ENCODE measurements at regions not wholly inside any gene's neighbourhood (a gene's known extent, or its start where the extent isn't known, plus 50 kb on each side); places are given as distances from the start of the nearest gene placed in this dataset.
"Not testable (repeated sequence)": the region's sequence is repeated elsewhere in the genome, so short reads cannot be mapped to it uniquely, and the experiment has no call there.

DNA sequence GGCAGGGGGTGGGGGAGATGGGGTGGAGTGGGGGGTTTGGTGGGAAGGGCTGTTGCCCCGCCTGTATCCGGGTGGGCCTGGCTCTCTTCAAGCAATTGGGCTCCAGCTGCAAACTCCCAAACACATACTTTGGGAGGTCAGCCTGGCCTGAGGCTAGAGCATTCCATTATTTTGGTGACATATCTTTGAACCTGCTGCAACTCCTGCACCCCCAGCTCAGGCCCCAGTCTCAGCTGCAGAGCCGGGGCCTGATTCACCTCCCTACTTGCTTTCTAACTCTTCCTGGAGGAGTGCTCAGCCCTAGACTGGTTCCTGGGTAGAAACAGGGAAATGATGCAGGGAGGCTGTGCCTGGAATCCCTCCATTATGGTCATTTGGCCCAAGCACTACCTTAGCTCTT is 140.8 kb upstream of the PRR23C start:
- TF ChIP-seq, protein P1, sequence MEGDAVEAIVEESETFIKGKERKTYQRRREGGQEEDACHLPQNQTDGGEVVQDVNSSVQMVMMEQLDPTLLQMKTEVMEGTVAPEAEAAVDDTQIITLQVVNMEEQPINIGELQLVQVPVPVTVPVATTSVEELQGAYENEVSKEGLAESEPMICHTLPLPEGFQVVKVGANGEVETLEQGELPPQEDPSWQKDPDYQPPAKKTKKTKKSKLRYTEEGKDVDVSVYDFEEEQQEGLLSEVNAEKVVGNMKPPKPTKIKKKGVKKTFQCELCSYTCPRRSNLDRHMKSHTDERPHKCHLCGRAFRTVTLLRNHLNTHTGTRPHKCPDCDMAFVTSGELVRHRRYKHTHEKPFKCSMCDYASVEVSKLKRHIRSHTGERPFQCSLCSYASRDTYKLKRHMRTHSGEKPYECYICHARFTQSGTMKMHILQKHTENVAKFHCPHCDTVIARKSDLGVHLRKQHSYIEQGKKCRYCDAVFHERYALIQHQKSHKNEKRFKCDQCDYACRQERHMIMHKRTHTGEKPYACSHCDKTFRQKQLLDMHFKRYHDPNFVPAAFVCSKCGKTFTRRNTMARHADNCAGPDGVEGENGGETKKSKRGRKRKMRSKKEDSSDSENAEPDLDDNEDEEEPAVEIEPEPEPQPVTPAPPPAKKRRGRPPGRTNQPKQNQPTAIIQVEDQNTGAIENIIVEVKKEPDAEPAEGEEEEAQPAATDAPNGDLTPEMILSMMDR (IDR thresholded peaks at IDR 0.05; ENCODE audit: low read depth, low read length, missing control alignments): no peak
- in situ Hi-C loops (cut with HindIII; ENCODE audit: low sequenced_read_pairs): no loop called here
- no peak overlapping the region for H3K4me3 ChIP-seq (ENCODE audit: low read depth, low read length)
- DNase-seq (ENCODE audit: low read depth): no peak

DNA sequence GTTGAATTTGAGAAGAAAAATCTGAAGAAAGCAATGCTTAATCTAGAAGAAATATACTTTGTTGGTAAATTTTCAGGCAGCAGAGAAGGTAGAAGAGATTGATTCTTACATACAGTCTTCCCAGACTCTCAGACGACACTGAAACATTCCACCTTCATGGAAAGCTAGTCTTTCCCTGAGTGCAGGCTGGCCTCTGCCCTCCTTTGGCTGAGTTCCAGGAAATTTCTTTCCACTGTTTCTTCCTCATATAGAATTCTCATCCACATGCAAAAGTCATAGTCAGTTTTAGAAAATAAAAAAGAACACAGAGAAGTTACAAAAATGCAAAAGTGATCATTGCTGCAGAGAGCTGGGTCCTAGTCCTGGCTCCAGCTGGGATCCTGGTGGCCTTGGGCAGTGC is 142.5 kb upstream of the PRR23C start:
- in situ Hi-C loops (cut with HindIII; ENCODE audit: low sequenced_read_pairs): no loop called here
- TF ChIP-seq, protein P1 (IDR thresholded peaks at IDR 0.05; ENCODE audit: low read depth, low read length, missing control alignments): no peak
- H3K4me3 ChIP-seq (ENCODE audit: low read depth, low read length): no peak overlapping the region
- DNase-seq (ENCODE audit: low read depth): no peak

DNA sequence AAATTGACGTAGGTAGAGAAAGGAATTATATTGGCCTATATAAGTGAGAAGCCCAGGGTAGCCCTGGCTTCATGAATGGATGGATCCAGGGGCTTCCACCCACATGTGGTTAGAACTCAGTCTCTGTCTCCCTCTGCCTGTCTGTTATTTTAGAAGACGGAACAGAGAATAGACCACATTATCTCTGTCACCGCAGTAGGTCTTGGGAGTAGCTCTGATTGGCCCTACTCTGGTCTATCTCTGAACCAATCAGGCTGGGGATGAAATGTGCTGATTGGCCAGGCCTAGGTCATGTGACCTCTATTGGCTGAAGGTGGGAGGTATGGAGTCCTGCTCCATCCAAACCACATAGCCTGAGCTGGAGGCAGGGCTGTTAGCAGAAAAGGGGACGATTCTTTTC is 143.0 kb upstream of the PRR23C start:
- H3K4me3 ChIP-seq (ENCODE audit: low read depth, low read length): no peak overlapping the region
- in situ Hi-C loops (cut with HindIII; ENCODE audit: low sequenced_read_pairs): no loop called here
- TF ChIP-seq, protein P1 (IDR thresholded peaks at IDR 0.05; ENCODE audit: low read depth, low read length, missing control alignments): no peak
- no peak for DNase-seq (ENCODE audit: low read depth)

DNA sequence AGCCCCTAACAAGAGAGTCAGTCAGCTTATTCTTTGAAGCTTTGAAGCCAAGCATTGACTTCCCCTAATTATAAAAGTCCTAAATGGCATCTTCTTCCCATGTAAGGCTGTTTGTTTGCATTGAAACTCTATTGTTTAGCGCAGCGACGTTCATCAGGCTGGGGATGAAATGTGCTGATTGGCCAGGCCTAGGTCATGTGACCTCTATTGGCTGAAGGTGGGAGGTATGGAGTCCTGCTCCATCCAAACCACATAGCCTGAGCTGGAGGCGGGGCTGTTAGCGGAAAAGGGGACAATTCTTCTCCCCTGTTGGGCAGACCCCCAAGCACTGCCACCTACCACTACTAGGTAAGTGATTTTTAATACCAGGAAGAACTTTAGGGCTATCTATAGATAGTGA is 145.3 kb upstream of the PRR23C start:
- in situ Hi-C loops (cut with HindIII; ENCODE audit: low sequenced_read_pairs): no loop called here
- no peak overlapping the region for H3K4me3 ChIP-seq (ENCODE audit: low read depth, low read length)
- DNase-seq (ENCODE audit: low read depth): no peak
- TF ChIP-seq, protein P1 (IDR thresholded peaks at IDR 0.05; ENCODE audit: low read depth, low read length, missing control alignments): no peak

DNA sequence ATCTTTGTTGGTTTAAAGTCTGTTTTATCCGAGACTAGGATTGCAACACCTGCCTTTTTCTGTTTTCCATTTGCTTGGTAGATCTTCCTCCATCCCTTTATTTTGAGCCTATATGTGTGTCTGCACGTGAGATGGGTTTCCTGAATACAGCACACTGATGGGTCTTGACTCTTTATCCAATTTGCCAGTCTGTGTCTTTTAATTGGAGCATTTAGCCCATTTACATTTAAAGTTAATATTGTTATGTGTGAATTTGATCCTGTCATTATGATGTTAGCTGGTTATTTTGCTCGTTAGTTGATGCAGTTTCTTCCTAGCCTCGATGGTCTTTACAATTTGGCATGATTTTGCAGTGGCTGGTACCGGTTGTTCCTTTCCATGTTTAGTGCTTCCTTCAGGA is 149.4 kb upstream of the MRPS22 start:
- H3K4me3 ChIP-seq (ENCODE audit: low read depth, low read length); DNase-seq (ENCODE audit: low read depth); in situ Hi-C loops (cut with HindIII; ENCODE audit: low sequenced_read_pairs): not testable (repeated sequence)

DNA sequence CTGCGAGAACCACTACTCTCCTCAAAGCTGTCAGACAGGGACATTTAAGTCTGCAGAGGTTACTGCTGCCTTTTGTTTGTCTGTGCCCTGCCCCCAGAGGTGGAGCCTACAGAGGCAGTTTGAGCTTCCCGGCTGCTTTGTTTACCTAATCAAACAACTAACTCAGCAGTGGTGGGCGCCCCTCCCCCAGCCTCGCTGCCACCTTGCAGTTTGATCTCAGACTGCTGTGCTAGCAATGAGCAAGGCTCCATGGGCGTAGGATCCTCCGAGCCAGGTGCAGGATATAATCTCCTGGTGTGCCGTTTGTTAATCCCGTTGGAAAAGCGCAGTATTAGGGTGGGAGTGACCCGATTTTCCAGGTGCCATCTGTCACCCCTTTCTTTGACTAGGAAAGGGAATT is 147.7 kb upstream of the MRPS22 start:
- DNase-seq (ENCODE audit: low read depth); in situ Hi-C loops (cut with HindIII; ENCODE audit: low sequenced_read_pairs); H3K4me3 ChIP-seq (ENCODE audit: low read depth, low read length): not testable (repeated sequence)

DNA sequence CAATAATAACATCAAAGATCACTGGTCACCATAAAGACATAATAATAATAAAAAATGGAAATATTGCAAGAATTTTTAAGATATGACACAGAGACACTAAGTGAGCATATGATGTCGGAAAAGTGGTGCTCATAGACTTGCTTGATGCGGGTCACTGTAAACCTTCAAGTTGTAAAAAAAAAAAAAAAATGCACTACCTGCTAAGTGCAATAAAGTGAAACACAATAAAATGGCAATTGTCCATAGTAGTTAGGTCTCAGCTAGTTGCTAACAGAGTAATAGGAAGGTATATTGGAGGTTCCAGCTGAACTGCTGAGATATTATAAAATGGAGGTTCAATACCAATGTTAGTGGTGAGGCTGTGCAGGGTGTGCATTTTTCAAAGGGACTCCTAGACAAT is 146.6 kb upstream of the MRPS22 start:
- DNase-seq (ENCODE audit: low read depth): no peak
- no peak overlapping the region for H3K4me3 ChIP-seq (ENCODE audit: low read depth, low read length)
- TF ChIP-seq, protein P1 (IDR thresholded peaks at IDR 0.05; ENCODE audit: low read depth, low read length, missing control alignments): no peak
- in situ Hi-C loops (cut with HindIII; ENCODE audit: low sequenced_read_pairs): no loop called here

DNA sequence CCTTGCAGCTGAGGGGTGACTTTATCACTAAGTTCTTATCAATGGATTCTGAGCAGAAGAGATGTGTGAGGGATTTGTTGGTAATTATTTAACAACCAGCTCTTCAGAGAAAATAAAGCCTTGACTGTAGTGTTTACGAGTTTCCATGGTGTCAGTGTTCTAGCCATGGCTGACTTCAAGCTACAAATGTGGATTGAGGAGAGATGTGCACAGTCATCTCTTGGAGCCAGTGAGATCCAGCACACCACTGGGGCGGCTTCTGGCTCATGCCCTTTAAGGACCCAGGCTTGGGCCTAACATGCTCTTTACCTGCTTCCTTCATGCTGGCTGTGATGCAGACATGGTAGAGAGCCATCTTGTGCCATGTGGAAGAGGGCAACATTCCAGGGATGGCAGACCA is 145.6 kb upstream of the MRPS22 start:
- no peak for DNase-seq (ENCODE audit: low read depth)
- H3K4me3 ChIP-seq (ENCODE audit: low read depth, low read length): no peak overlapping the region
- in situ Hi-C loops (cut with HindIII; ENCODE audit: low sequenced_read_pairs): no loop called here
- TF ChIP-seq, protein P1 (IDR thresholded peaks at IDR 0.05; ENCODE audit: low read depth, low read length, missing control alignments): no peak
